ENCODE measurements at regions not wholly inside any gene's neighbourhood (a gene's known extent, or its start where the extent isn't known, plus 50 kb on each side); places are given as distances from the start of the nearest gene placed in this dataset.
"Not testable (repeated sequence)": the region's sequence is repeated elsewhere in the genome, so short reads cannot be mapped to it uniquely, and the experiment has no call there.

DNA sequence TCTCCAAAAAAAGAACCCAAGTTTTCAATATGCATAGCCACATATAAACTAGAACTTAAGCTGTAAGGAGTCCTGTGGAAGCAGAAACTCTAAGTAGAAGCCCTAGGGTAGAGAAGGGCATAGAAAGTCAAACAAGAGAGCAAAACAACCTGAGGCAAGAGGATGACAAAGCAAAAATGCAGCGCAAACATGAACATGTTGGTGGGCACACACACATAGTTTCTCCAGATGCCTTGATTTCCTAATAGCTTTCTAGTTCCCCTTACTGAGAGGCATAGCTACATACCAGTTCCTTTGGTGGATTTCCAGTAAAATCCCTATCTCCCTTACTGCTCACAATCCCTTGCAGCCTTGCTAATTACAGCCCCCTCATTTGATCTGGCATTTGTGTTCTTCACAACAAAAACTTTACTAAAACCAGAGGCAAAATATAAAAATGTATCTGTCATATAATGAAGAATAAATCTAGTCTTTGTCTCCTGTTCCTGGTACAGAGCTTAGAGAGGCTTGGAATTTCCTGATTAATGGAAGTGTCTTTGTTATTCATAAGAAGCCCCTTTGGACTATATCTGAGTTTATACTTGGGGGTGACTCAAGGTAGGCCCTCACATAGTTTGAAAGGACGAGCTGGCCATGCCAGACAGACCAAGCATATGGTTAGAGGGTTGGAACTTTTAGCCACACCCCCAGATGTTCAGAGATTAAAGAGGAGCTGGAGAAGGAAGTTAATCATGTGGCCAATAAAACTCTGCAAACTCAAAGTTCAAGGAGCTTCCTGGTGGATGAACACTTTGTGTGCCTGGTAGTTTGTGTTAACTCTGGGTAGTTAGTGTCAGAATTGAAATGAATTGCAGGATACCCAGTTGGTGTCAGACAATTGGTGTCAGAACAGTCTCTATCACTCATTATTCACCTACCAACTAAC, 52.7 kb upstream of the ZCCHC13 start:
- DNase-seq: no peak

DNA sequence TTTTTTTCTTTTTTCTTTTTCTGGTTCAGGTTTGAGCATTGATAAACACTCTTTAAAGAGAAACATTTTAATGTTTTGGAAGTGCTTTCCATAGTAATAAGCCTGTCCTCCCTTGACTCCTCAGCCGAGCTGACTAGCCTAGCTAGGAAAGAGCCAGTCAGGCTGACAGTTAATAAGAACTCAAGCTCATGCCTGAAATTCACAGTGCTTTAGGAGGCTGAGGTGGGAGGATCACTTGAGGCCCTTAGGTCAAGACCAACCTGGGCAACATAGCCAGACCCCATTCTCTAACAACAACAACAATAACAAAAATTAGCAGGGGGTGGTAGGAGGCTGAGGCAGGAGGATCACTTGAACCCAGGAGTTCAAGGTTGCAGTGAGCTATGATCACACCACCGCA, 53.4 kb upstream of the ZCCHC13 start:
- DNase-seq: no peak

DNA sequence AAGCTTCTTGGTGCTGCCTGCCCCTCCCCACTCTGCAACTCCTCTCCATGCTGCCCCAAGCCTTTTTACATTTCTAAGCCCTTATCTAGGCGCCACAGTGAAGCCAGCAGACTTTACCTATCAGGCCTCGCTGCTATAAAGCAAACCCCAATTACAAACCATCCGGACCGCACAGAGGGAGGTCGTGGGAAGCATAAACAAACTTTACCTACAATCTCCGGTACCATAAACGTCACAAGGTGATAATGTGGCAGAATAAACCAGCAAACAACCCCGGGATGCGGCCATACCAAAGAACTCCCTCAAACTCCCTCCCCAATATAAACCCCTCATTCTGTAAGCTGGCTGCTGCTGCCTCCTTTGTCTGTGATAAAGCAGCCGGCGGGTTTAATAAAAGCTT, 54.0 kb upstream of the ZCCHC13 start:
- DNase-seq: no peak

DNA sequence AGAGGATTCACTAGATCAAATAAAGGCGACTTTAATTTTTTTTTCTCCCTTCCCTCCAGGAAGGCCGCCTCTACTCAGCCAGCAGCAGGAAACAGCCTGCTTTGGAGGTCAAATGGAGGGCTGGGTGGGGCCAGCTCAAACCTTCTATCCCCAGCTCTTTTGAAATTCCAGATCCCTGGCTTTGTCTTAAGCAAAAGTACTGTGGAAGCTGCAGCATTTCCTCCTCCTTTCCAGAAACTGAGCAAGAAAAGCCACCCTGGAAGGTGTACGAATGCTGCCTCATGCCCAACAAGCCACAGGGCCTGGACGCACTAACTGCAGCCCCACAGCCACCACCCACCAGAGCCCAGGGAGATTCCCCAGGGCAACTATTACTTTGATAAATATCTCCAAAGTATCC, 55.1 kb upstream of the ZCCHC13 start:
- DNase-seq: no peak

DNA sequence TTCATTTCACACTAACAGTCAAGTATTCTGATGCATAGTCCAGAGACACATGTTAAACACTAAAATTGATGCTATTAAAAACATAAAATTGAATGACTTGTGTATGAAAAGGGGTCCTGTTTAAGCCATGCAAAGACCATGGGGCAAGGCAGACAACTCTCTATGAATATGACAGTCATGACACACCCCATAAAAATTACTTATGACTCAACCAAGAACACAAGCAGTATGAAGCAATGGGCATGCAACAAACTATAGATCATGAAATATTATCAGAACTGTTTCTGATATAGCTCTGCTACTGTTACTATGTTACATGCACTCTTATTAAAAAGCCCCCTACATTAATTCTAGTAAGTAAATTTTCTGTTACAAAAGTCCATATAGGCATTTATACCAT, 57.5 kb upstream of the ZCCHC13 start:
- no peak for DNase-seq

DNA sequence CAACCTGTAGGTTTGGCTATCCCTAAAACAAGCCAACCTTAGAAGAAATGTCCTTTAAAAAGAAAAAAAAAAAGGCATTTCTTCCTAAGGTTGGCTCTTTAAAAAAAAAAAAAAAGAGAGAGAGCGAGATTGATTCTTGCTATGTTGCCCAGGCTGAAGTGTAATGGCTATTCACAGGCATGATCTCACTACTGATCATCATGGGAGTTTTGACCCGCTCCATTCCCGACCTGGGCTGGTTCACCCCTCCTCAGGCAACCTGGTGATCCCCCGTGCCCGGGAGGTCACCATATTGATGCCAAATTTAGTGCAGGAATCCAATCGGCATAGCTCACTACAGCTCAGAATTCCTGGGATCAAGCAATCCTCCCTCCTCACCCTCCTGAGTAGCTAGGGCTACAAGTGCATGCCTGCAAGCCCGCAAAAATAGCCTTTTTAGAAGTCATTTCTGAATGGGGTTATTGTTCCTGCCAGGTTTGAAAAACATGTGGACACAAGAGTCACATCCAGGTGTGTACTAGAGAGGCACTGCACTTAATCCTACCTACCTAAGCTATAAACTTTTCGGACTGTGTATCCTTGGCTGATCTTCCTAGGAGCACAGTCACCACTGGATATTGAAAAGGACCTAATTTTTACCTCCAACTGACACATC, 61.4 kb upstream of the ZCCHC13 start:
- no peak for DNase-seq

DNA sequence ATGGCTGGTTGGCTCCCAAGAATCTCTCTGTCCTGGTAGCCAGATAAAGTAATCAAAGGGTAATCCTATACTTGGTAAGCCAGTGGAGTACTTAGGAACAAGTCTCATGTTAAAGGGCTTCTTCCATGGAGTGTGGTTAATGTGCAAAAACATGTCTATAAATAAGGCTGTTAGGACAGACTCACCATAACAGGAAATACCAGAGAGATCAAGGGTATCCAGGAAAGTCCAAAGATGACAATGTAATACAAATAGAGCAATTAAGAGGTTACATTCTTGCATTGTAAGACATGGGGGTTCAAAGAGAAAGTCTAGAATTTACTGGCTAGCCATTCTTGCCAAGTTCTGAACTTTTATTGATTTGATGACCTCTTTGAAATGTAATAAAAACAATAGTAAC, 61.9 kb upstream of the ZCCHC13 start:
- no peak for DNase-seq

DNA sequence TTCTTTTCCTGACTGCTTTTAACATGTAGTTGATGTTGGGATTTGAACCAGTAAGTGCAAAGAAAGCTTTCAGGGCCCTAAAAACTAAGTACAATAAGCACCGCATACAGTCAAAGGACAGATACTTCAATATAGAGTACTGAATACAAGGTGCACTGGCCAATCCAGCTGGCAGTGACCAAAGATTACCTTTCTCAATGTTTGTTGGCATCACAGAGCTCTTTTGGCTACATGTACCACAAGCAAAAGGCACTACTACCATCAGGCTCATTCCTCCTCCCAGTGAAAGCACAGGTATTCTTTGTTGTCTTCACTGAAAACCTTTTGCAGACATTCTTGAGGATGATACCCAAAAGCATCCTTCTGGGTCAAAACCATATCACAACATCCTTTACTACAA, 65.2 kb upstream of the ZCCHC13 start:
- DNase-seq: no peak

DNA sequence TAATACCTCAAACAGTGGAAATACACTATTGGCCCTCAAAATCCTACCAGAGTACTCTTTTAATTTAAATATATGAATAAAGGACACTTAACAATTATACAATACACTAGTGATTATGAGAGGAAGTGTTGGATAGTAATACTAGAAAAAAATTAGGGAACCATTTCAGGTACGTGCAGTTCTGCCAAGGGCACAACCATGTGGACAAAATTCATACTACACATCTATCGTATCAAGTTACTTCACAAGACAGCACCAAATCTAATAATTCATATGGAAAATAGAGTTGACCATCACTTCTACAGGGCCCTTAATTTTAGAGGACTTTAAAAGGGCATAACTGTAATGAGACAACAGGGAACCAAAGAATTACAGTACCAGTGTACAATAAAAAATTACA, 69.2 kb upstream of the ZCCHC13 start:
- DNase-seq: no peak

DNA sequence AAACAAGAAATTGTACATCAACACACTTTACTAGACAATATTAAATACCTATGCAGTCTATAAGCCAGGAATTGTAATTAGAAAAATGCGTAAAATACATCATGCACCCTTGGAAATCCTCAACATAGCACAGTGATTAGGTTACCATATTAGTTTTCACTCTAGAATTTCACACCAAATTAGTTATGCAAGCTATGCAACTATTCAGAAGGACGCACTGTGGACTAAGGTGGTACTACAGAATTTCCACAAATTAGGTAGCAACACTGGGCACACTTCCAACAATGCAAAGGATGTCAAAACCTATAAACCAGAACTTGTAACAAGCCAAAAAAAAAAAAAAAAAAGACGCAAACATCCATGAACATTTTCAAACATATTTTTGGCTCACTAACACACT, 71.1 kb upstream of the ZCCHC13 start:
- no peak for DNase-seq

DNA sequence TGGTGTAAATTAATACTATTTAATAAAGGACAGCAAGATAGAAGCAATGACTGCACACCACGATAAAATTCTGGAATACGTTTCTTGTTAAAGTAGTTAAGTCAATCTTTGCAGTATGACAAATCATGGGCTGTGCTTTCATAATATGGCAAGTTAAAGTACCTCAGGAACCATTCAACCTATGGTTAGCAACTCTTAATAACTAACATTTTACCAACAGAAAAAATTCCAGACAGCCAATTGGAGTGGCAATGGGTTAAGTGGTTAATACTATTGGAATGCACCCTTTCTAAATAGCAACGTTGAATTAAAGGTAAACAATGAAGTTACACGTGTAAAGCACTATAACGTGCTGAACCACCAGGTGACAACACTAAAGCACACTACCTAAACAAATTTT, 72.4 kb upstream of the ZCCHC13 start:
- DNase-seq: no peak

DNA sequence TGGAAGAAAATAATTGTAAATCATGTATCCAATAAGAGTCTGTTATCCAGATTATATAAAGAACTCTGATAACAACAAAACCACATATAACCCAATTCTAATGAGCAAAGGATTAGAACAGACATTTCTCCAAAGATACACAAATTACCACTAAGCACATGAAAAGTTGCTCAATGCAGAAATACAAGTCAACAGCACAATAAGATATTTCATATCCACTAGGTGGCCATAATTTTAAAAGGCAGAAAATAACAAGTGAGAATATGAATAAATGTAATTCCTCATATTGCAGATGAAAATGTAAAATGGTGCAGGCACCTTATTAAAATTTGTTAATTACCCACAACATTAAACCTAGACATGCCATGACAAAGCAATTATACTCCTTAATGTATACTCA, 73.9 kb upstream of the ZCCHC13 start:
- no peak for DNase-seq

DNA sequence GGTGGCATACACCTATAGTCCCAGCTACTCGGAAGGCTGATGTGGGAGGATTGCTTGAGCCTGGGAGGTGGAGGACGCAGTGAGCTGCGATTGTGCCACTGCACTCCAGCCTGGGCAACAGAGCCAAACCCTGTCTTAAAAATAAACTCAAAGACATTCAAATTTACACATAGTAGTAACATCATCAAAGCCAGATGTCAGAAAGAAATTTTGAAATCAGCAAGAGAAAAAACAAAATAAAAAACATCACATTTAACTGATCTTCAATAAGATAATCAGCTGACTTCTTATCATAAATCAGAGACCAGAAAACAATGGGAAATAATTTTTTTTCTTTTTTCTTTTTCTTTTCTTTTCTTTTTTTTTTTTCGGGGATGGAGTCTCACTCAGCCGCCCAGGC, 78.9 kb upstream of the ZCCHC13 start:
- no peak for DNase-seq

DNA sequence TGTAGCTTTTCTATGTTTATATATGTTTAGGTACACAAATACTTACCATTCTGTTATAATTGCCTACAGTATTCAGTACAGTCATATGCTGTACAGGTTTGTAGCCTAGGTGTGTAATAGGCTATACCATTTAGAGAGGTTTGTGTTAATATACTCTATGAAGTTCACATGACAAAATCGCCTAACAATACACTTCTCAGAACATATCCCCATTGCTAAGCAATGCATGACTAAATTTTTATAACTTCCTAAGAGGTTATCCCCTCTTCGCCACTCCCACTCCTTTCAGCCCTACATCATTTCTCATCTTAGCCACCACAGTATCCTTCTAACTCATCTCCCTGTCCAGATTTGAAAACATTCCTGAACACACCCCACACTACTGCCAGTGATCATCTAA, 83.7 kb upstream of the ZCCHC13 start:
- no peak for DNase-seq

DNA sequence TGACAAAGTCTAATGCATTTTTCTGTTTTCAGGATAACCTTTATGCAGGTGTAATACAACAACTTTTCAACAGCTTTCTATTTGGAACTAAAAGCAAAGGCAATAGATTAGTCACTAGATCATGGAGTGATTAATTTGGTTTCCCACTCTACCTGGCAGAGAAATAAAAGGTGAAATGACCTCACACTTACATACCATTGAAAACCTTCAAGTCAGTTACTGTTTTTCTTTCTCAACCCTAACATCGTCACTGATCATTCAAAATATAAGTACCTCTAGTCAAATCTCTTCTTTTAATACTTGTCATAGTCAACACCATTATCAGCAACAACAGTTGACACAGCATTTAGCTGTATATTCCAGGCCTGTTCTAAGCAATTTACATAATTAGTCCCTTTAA, 85.1 kb upstream of the ZCCHC13 start:
- no peak for DNase-seq

DNA sequence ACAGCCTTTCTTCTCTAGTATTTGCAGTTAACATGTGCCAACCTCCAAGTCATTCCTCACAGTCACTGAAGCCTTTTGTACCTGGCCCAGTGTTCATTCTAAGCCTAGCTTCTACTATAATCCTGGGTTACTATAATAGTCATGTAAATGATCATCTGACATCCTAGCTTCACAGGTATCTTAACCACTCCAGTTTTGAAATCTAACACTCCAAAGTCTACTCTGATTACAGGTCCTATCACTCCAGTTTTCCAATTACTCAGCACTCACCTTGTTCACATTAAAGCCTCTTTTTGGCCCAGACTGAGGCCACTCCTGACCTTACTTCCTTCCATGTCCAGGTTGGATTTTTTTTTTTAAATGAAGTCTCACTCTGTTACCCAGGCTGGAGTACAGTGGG, 87.6 kb upstream of the ZCCHC13 start:
- DNase-seq: no peak

DNA sequence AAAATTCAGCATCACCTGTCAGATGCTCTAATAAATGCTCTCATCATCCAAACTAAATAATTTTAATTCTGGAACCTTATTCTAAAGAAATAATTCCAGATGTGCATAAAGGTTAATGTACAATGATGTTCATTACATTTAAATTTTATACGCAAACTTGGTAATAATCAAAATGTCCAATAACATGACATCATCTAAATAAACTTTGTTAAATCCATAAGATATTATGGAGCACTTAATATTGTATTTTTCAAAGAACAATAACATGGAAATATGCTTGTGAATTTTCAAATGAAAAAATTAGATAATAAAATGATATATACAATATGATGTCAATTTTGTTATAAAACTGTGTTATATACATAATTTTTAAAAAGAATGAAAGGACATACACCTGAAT, 92.1 kb upstream of the ZCCHC13 start:
- DNase-seq: no peak

DNA sequence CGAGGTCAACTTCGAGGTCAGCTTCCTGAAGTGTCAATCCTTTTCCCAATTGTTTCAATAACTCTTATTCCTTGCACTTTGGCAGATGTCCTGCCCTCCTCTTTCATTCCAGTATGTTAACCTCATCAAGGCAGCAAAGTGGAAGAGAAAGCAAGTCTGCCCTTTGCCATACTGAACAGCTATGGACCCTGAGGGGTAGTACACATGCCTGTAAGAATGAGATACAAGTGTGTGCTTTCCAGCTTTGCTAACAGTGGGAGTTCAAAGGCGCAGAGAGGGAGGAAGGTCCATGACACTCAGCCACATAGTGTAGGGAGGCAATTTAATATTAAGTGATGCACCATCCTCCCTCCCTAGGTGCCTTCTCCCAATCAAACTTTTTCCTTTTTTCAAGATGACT, 96.4 kb upstream of the ZCCHC13 start:
- DNase-seq: no peak

DNA sequence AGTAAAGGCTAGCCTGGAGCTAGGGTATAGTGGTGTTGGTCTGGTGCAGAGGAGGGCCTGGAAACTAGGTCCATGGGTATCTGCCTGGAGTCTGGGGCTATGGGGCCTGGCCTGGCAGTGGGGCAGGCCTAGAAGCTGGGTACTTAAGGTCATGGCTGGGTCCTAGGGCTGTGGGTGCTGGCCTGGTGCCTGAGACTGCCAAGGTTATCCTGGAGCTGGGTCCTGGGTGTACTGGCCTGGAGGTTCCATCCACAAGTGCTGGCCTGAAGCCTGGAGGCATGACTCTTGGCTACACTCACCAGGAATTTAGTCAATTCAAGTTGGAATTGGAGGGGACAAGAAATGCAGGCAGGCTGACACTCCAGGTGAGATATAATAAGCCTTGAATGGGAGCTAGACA, 108.4 kb upstream of the ZCCHC13 start:
- no peak for DNase-seq

DNA sequence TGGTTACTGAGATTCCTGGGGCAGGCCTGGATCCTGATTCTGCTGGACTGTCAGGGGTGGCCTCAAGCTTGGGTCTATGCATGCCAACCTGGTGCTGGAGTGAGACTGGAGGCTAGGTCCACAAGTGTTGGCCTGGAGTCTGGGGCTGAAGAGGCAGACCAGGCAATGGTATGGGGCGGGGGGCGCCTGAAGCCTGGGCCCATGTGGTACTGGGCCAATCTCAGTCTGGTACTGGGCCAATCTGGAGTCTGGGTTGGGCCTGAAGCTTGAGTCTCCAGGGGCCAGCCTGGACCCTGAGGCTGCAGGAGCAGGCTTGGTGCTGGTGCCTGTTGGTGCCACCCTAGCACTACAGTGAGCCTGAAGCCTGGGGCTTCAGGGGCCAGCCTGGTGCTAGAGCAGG, 108.9 kb upstream of the ZCCHC13 start:
- no peak for DNase-seq

DNA sequence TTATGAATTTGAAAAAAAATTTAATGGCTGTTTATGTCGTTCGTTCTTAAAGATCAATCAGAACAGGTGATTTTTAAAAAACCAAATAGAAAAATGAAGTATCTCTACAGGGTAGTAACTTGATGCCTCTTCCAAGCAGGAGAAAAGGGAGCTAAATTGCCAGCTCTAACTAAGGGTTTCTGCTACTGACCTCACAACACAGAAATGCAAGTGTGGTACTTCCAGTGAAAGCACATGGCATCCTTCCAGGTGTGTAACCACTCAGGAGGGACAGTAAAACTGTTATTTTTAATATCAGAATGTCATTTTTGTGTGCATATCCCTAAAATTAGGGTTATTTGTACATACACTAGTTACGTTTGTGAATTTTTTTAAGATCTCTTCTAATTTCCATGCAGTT, 116.8 kb upstream of the ZCCHC13 start:
- DNase-seq: no peak

DNA sequence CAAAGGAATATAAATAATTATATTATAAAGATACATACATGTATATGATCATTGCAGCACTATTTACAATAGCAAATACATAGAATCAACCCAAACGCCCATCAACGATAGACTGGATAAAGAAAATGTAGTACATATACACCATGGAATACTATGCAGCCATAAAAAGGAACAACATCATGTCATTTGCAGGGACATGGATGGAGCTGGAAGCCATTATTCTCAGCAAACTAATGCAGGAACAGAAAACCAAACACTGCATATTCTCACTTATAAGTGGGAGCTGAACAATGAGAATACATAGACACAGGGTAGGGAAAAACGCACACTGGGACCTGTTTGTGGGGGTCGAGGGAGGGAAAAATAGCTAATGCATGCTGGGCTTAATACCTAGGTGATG, 120.9 kb upstream of the ZCCHC13 start:
- not testable (repeated sequence) for DNase-seq

DNA sequence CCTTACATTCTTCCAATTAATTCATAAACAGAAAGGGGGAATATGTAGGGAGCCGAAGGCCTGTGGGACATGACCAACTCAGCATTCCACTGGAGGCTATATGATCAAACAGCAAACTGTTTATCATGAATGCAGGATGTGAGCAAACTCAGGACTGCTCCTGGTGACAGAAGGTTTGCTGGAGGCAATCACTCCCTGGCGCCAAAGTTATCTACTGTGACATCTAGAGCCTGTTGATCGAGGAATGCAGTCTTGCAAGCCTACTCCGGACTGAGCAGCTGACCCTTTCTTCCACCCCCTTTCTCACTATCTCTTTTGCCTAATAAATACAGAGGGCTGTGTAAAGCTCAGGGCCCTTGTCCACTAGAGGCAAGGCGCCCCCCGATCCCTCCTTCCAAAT, 122.0 kb upstream of the ZCCHC13 start:
- not testable (repeated sequence) for DNase-seq
